AG04449 (cell line): ENCODE measurements at regions not wholly inside any gene's neighbourhood (a gene's known extent, or its start where the extent isn't known, plus 50 kb on each side); places are given as distances from the start of the nearest gene placed in this dataset.

Experiments
- CTCF ChIA-PET: fragments of 350-600 bp; formaldehyde crosslinking; extraction: SDS; loops from one replicate; lab custom pipeline; 2021; ENCODE audit warnings: antibody characterized with exemption; lab: Yijun Ruan, JAX
- POLR2A ChIA-PET: fragments of 400-600, 350-600 bp; formaldehyde crosslinking; extraction: SDS; loops from one replicate; lab custom pipeline; 2020; ENCODE audit warnings: antibody characterized with exemption, inconsistent platforms; lab: Yijun Ruan, JAX
- DNase-seq: peaks from one replicate; pipeline ENCODE4 v3.0.0-alpha.2; 2010; ENCODE audit warnings: low read depth, low spot score
- H3K4me3 ChIP-seq: 2 replicates; pipeline ENCODE4 v1.5.1; 2011; ENCODE audit warnings: low read depth, mild to moderate bottlenecking, control low read depth, low read length
- CTCF ChIP-seq: IDR thresholded peaks from one replicate; pipeline ENCODE4 v1.5.1; 2011; ENCODE audit warnings: mild to moderate bottlenecking, moderate library complexity, low read length, control low read depth, inconsistent platforms; ENCODE audit not compliant: insufficient read depth; ENCODE audit errors: missing control alignments

GRCh38 chr7:130933919-130934318 is 199.9 kb upstream of the KLF14 start:
- no peak overlapping the region for H3K4me3 ChIP-seq
- ChIA-PET CTCF (interaction anchor here (1.3 to 4.4 kb wide), 3 partner anchors 12 to 107 kb away, joined by 4 to 17 read pairs (median 5); no protein-coding TSS in a partner anchor), POLR2A (no interaction called here)
- no peak for TF ChIP-seq CTCF
- no peak for DNase-seq

- POLR2A ChIA-PET, result no interaction called here
- TF ChIP-seq CTCF, result no peak
- CTCF ChIA-PET, result interaction anchor here (1.4 to 2.3 kb wide), 2 partner anchors 12 to 46 kb away, joined by 4 to 6 read pairs; no protein-coding TSS in a partner anchor
- no peak for DNase-seq
- H3K4me3 ChIP-seq, result no peak overlapping the region
Measured at GRCh38 chr7:130935564-130936157, 201.7 kb upstream of the KLF14 start.

GRCh38 chr7:130936202-130936931 is 202.4 kb upstream of the KLF14 start:
- TF ChIP-seq CTCF, result no peak
- POLR2A ChIA-PET, result no interaction called here
- H3K4me3 ChIP-seq, result no peak overlapping the region
- no peak for DNase-seq
- CTCF ChIA-PET, result interaction anchor here (1.0 to 4.0 kb wide), 5 partner anchors 7 to 39 kb away, joined by 3 to 17 read pairs (median 6); no protein-coding TSS in a partner anchor

GRCh38 chr7:130937016-130937415 is 203.0 kb upstream of the KLF14 start:
- POLR2A ChIA-PET, result no interaction called here
- CTCF ChIA-PET, result interaction anchor here (1.0 to 4.0 kb wide), 9 partner anchors 8 to 103 kb away, joined by 3 to 17 read pairs (median 6); no protein-coding TSS in a partner anchor
- TF ChIP-seq CTCF, result no peak
- H3K4me3 ChIP-seq, result no peak overlapping the region
- DNase-seq, result no peak

- no peak for DNase-seq
- TF ChIP-seq CTCF, result no peak
- ChIA-PET CTCF (interaction anchor here (1.3 to 4.0 kb wide), 8 partner anchors 9 to 103 kb away, joined by 4 to 17 read pairs (median 6); no protein-coding TSS in a partner anchor), POLR2A (interaction anchor here (1.2 kb wide), 1 partner anchor 28 kb away, joined by 4 read pairs; no protein-coding TSS in a partner anchor)
- H3K4me3 ChIP-seq, result no peak overlapping the region
Measured at GRCh38 chr7:130937830-130938229, 203.8 kb upstream of the KLF14 start.

- CTCF ChIA-PET, result interaction anchor here (0.8 to 4.0 kb wide), 10 partner anchors 8 to 102 kb away, joined by 3 to 17 read pairs (median 8); no protein-coding TSS in a partner anchor
- DNase-seq, result no peak
- POLR2A ChIA-PET, result interaction anchor here (0.8 to 1.2 kb wide), 2 partner anchors 22 to 29 kb away, joined by 3 to 4 read pairs; no protein-coding TSS in a partner anchor
- H3K4me3 ChIP-seq, result no peak overlapping the region
- TF ChIP-seq CTCF, result no peak
Measured at GRCh38 chr7:130938661-130939060, 204.7 kb upstream of the KLF14 start.
